Stimulated activated CD4-positive, alpha-beta T cell treated with anti-CD3 and anti-CD28 coated beads, Interleukin-4, amount 100 ng/mL, for 1 hour (primary cell): ENCODE measurements at regions not wholly inside any gene's neighbourhood (a gene's known extent, or its start where the extent isn't known, plus 50 kb on each side); places are given as distances from the start of the nearest gene placed in this dataset.
"Not testable (repeated sequence)": the region's sequence is repeated elsewhere in the genome, so short reads cannot be mapped to it uniquely, and the experiment has no call there.

Experiments
- DNase-seq: peaks from one replicate; pipeline ENCODE4 v3.0.0-alpha.2; 2020

DNA sequence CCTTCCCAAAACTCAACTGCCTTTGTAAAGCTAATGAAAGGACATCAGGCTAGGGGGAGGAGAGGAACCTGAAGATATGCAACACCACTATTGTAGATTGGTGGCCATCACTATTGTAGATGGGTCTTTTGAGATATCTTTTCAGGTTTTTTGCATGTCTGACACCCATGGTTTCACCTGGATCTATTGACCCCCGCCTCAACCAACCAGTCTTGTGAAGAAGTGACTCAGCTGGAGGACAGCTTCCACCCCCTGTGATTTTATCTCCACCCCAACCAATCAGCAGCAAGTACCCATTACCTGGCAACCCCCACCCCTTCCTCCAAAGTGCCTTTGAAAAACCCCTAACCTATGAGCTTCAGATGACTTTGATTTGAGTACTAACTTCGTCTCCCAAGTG is 382.6 kb upstream of the GOT2 start:
- DNase-seq: no peak

DNA sequence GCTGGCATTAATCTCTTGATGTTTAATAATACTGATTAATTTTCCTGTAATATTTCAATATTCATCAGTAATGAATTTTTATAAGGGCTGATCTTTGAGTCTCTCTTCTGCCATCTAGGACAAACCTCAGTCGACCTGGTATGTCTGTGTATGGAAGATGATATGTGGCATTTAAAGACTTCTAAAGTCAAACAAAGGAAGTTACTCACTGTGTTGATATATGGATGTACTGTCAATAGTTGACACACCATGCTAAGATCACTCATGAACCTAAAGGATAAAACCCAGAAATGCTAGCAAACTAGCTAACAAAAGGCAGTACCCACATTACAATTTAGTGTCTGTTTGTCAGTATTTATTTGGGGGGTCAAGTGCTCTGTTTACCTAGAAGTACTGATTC is 380.7 kb upstream of the GOT2 start:
- no peak for DNase-seq

DNA sequence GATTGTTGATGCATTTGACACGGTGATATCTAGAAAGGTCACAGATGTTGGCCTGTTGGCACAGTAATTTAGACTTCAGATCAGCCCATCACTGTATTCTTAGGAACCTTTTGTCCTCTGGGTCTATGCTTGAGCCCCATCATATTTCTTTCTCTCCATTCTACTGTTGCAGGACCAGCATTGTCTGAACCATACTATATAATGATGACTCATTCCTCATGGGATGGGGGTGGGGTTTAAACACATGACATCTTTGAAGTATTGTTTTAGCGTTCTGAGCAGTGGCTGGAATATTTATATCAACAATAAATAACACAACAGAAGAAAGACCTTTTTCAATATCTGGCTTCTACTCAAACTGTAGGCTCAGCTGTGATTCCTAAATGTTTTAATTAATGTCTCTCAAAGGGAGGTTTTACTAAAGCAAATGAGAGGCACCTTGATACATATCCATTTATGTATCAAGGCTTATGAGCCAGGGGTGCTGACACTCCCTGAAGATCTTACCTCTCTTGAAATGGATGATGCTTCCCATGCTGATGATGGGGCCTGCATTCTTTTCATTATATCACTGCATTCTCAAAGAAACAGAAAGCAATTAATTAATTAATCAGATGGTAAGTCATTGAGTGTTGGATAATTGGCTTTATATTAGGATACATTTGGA is 379.0 kb upstream of the GOT2 start:
- DNase-seq: no peak

DNA sequence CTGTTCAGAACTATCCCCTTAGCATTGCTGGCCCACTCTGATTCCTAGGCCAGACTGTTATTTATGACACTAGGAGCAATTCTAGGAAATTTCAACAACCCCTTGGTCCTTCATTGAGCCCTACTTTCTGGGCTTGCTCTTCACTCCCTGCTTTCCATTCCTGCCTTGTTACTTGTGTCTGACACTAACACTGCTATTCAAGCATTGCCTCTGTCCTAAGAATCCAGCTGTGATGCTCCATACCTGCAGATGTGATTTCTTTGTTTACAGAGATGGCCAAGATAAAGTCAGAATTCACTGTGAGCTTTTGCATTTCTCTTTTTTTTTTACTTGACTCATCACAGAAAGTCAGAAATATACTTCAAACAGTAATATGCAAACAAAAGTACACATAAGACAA is 377.2 kb upstream of the GOT2 start:
- DNase-seq: no peak

DNA sequence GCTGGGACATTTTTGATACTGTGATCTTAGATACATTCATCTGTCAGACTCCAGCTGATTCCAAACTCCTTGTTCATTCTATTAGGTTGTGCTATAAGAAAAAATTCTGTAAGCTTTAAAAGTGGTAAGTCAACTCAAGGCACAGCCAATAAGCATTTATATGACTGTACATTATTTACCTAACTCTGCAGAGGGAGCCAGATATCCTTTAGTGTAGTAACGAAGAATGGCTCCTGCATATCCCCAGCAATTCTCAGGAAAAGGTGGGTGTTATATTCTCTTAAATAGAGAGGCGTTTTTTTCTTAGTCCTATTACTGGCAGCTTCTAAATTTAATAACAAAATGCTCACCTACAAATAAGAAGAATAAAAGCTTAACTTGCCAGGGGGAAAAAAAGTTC is 374.3 kb upstream of the GOT2 start:
- no peak for DNase-seq

DNA sequence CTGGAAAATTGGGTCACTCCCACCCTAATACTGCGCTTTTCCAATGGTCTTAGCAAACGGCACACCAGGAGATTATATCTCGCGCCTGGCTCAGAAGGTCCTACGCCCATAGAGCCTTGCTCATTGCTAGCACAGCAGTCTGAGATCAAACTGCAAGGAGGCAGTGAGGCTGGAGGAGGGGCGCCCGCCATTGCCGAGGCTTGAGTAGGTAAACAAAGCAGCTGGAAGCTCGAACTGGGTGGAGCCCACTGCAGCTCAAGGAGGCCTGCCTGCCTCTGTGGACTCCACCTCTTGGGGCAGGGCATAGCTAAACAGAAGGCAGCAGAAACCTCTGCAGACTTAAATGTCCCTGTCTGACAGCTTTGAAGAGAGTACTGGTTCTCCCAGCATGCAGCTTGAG is 362.6 kb upstream of the GOT2 start:
- DNase-seq: not testable (repeated sequence)

DNA sequence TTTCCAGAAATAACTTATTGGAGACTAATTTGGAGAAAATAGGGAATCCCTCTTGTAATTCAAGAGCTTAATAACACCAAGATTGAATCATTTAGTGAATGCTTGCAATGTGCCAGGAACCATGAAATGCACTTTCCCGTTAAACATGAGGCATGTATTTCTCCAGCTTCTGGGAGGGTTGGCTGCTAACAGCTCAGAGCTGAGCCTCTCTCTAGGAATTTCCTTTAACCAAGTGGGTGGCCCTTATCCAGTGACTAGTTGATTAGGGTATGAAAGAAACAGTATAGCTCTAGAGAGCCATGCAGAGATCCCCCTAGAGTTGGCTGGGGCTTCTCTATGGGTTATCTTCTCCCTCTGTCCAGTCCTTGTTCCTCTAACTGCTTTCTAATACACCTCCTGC is 356.4 kb upstream of the GOT2 start:
- DNase-seq: no peak

DNA sequence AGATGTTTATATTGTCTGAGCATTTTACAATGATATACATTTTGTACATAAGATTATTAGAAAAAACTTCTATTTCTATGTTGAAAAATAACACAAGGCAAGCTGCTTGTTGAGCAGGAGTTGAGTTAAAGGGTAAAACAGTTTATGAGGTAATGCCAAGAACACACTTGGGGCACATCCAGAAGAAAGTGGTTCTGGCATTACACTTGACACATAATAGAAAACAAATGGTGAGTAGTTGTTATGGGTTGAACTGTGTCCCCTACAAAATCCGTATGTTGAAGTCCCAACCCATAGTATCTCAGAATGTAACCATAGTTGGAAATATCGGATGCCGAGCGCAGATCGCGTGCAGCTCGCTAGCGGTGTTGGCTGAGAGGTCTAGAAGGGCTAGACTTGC is 354.3 kb upstream of the GOT2 start:
- no peak for DNase-seq

DNA sequence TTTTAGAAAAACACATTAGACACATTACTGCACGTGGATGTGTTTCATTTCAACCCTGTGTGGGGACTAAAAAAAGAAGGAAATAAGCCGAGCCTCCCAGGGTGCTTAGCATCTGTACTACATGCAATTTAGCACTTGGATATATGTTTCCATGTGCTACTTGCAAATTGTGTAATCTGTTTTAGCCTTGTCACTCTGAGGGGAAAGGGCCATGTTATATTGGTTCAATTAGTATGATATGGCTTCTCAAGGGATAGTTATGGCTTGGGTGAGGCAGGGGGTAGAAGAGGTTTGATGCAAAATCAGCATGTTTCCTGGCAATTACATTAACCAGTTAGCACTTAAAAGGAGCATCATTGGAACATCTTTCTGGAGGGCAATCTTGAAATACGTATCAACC is 353.5 kb upstream of the GOT2 start:
- no peak for DNase-seq

DNA sequence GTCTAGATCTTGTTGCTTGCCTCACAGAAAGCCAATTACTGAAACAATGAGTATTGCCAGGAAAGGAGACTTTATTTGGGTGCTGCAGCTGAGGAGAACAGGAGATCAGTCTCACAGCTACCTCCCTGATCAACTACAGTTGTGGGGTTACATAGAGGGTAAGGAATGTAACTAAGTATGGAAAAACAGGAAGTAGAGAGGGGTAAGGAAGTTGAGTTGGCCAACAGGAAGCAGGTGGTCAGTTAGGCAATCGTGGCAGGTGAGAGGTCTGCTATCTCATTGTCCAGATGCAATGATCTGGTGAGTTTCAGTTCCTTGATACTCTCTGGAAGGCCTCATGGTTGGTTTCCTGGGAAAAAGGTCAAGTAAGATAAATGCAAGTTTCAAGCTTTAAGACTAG is 333.1 kb upstream of the GOT2 start:
- no peak for DNase-seq

DNA sequence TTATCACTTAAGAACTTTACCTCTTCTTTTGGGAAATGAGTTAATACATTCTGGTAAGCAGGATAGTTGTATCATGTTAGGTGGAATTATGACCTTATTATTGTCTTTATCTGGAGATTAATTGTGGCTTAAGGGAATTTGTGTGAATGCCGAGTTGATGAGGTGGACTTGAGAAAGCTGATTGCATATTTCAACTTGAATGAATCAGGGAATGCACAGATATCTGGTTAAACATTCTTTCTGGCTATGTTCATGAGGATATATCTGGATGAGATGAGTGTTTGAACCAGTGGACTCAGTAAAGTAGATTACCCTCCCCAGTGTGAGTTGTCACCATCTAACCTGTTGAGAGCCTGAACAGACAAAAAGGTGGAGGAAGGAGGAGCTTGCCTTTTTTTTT is 326.1 kb upstream of the GOT2 start:
- DNase-seq: no peak

DNA sequence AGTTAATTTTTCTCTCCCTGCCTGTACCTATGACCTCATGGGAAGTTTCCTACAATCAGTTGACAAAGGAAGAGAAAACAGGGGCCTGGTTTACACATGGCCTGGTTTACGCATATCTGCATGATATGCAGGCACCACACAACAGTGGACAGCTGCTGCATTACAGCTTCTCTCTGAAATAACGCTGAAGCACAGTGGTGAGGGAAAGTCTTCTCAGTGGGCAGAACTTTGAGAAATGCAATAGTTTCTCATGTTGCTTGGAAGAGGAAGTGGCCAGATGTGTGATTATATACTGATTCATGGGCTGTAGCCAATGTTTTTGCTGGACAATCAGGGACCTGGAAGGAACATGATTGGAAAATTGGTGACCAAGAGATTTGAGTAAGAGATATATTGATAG is 324.1 kb upstream of the GOT2 start:
- DNase-seq: no peak

DNA sequence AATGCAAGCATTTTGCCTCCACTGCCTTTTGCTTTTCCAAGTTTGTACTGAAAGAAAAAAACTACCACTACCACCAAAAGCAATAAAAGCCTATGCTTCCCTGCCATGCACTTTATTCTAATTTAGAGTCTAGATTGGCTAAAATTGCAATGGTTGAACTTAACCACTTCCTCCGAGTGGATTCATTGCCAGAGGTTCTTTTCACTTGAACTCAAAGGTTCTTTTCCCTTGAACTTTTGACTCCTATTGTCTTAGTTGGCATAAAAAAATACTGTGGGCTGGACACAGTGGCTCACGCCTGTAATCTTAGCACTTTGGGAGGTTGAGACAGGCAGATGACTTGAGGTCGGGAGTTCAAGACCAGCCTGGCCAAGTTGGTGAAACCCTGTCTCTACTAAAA is 319.8 kb upstream of the GOT2 start:
- no peak for DNase-seq

DNA sequence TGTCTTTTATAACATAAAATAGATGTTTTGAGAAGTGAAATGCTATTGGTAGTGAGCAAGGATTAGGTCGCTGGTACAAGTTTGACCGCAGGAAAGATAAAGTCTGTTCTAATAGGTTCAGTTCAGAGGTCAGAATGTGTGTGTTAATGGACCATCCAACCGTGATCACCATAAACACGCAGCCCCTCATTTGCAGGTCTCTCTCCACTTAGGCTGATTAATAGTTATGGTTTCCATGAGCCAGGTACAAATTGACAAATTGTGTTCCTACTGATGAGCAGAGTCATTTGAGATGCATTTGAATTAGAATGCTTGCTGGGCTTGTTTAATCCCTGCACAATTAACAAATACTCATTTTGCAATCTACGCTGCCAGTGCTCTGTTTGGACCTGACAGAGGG is 318.1 kb upstream of the GOT2 start:
- no peak for DNase-seq

DNA sequence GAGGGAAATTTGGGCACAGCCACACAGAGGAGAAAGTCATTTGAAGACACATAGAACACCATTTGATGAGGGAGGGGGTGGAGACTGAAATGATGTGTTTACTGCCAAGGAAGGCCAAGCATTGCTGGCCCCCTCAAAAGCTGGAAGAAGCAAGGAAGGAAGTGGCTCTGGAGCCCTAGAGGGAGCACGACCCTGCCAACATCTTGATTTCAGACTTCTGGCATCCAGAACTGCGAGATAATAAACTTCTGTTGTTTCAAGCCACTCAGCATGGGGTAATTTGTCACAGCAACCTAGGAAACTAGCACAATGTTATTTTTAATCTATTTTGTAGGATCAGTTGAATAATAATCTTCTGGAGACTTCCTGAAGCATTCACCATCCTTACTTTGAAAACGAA is 314.8 kb upstream of the GOT2 start:
- no peak for DNase-seq

DNA sequence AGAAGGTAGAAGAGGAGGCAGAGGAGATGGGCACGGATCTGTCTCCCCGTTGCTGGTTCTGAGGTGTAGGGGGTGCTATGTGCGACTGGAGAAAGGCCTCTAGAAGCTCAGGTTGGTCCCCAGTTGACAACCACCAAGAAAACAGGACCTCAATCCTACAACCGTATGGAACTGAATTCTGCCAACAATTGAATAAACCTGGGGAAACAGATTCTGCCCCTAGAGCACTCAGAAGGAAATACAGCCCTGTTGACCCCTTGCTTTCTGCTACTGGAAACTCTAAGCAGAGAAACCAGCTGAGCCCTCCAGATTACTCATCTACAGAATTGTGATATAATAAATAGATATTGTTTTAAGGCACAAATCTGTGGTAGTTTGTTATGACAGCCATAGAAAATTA is 313.0 kb upstream of the GOT2 start:
- no peak for DNase-seq

DNA sequence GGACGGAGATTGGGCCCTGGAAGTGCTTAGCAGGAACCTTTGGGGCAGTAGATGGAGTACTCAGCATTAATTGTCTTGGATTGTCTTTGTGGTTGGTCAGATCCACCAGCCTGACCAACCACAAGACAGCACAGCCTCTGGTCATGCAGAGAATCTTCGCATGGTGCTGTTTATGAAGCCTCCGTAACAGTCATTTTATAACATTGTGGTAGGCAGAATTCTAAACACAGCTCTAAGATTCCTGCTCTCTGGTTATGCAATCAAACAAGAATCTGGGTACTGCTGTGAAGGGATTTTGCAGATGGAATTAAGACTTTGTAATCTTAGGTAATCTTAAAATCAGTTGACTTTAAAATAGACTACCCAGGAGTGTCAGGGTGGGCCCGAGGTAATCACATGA is 312.2 kb upstream of the GOT2 start:
- no peak for DNase-seq

DNA sequence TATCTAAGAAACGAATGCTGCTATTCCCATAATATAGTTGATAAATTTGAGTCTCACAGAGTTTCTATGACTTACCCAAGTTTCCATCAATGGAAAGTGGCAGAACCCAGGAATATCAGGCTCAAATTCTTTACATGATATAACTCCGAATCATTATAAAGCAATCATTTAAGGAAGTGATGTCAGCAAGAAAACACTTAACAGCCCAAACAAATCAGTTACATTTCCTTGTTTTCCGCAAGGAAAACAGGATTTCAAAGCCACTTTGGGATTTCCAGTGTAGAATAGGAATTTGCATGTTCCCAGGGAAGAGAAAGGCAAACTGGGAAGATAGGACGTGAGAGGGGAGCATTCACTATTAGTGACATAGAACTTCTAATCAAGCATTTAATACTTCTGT is 311.4 kb upstream of the GOT2 start:
- no peak for DNase-seq

DNA sequence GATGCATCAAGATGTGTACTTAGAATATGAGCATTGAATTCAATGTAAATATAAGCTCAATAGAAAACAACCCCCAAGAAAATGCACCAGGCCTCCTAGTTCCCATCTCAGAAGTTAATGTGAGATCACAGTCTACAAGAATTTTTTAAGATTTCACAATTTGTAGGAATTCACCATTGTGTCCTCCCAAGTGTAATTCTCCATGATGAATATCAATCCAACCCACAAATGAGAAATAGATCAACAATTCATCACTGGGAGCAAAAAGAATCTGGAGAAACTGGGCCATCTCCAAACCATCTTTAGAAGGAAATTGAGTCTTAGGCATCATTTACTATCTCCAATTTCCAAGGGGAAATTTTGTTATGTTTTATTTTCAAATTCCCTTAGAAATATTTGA is 310.5 kb upstream of the GOT2 start:
- no peak for DNase-seq

DNA sequence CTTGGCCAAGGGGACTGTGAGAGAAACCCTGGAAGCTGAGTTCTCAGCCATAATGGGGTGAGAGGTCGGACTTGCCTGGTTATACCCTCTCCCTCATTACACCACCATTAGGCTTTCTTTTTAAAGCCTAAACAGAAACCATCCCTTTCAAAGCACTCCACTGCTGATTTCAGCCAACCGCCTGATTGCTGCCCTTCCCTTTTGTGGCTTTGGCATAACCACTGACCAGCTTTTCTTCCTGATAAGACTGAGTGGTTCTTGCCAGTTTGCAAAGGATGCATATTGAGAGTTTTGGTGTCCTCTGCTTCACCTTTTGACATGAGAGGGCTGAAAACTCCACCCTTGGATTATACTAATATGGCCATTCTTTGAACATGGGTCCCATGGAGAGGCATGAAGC is 308.2 kb upstream of the GOT2 start:
- no peak for DNase-seq

DNA sequence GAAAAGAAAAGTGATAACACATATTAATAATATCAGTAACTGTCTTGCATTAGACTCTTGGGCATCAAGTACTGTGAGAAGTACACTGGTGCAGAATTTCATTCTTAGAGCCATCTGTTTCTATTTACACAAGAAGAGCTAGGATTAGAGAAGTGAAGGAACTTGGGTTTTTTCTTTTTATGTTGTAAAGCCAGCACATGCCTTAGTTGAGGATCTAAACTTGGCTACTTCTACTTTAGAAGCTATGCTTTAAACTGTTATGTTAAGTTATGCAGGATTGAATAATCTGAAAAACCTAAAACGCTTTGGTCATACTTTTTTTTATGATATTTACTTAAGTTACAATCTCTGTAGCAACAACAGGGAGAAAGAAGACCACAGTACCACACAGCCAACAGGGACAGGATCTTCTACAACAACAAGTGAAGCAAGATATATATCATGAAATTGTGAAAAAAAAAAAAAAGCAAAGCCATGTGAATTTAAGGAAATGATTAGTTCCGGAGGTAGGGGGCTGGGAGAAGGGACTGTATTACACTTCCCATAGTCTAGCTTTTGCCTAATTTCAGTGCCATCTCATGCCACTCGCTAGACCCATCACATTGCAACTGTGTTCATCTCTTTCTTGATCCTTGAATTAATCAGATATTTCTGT is 305.1 kb upstream of the GOT2 start:
- DNase-seq: no peak

DNA sequence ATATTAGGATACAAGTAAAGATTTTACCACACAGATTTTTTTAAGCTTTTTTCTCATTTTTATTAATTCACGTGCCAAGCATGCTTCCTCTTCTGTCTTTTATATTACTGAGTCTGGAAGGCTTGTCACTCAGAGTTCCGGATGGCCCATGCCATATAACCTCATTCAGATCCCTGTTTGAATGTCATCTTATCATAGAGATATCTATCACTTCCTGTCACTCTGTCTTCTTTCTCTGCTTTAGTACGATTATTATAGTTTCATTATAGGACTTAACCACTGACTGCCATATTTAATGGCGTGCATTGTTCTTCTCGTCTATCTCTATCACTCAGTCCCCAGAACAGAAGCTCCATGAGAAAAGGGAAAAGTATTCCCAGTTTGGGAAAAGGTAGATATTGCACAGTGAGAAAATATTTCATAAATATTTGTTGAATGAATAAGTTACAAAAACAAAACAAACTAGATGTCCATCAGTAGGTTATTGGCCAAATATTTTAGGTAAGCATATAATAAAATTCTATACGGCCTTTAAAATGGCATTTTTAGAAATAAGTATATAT is 296.9 kb upstream of the GOT2 start:
- no peak for DNase-seq

DNA sequence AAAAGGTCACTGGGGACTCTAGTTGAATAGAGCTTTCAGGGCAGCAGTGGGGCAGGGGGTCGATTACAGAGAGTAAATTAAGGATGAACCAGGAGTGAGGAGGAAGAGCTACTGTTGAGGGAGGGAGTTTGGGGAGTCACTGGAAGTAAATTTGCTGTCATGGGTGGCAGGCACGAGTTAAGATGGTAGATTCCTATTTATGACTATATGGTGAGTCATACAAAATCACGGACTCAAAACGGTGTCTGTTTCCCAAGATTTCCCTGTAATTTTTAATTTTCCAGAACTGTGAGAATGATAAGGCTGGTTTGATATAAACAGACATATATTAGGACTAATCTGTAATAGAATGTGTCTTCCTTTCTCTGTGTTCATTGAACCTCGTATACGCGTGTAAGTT is 287.6 kb upstream of the GOT2 start:
- DNase-seq: no peak

DNA sequence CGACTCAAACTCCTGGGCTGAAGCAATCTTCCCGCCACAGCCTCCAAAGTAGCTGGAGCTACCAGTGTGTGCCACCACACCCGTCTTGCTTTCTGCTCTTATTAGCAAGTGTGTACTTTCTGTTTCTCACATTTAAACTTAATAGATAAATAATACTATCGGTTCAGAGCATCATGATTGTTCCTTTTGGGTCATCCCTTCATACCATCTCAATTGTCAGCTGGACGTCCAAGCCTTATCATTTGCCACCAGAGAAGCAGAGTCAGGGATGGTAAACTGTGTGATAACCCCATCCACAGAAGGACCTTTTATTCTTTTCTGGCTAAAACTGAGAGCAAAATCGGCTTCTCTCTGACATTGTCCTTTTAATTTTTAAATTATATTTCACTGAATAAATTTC is 279.8 kb upstream of the GOT2 start:
- no peak for DNase-seq

DNA sequence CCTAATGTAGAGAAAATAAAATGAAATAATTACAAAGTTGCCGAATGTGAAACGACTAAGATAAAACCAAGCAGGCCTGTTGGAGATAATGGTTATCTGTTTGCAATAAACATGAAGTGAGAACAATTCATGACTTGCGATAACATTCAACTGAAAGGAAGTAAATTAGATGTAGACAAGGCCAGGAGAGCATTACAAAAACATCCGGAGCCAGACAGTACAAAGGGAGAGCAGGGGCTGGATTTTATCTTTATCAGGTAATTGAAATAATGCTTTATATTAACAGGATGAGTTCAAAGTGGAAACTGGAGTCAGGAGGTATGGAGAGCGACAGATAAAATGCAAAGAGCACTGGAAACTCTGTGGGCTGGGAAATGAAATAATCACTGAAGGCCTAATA is 265.6 kb upstream of the GOT2 start:
- DNase-seq: no peak
